ENCODE measurements at regions not wholly inside any gene's neighbourhood (a gene's known extent, or its start where the extent isn't known, plus 50 kb on each side); places are given as distances from the start of the nearest gene placed in this dataset.

GRCh38 chr4:15231265-15232091, 196.4 kb upstream of the C1QTNF7 start:
- peak; percentile 71 for DNase-seq (ENCODE audit: low read depth, low spot score)
- Mint-ChIP-seq H3K27ac (ENCODE audit: unreplicated experiment) (no peak overlapping the region), H3K4me3 (no peak overlapping the region), H3K36me3 (ENCODE audit: low read depth) (no peaks in the 10 kb centered on the region), H3K4me1 (peaks cover 18% of the 10 kb centered on the region), H3K9me3 (no peaks in the 10 kb centered on the region), H3K27me3 (ENCODE audit: low read depth) (no peaks in the 10 kb centered on the region)
- TF ChIP-seq CTCF (conservative IDR thresholded peaks at IDR 0.05), result peak; percentile 78

- no peak for DNase-seq (ENCODE audit: low read depth, low spot score)
- Mint-ChIP-seq H3K4me3 (no peak overlapping the region), H3K27me3 (ENCODE audit: low read depth) (no peaks in the 10 kb centered on the region), H3K9me3 (no peaks in the 10 kb centered on the region), H3K36me3 (ENCODE audit: low read depth) (no peaks in the 10 kb centered on the region), H3K27ac (ENCODE audit: unreplicated experiment) (peak overlapping the region; percentile 60), H3K4me1 (peaks cover 18% of the 10 kb centered on the region)
- TF ChIP-seq CTCF (conservative IDR thresholded peaks at IDR 0.05), result no peak
Measured at GRCh38 chr4:15232366-15233263, 195.2 kb upstream of the C1QTNF7 start.

DNA sequence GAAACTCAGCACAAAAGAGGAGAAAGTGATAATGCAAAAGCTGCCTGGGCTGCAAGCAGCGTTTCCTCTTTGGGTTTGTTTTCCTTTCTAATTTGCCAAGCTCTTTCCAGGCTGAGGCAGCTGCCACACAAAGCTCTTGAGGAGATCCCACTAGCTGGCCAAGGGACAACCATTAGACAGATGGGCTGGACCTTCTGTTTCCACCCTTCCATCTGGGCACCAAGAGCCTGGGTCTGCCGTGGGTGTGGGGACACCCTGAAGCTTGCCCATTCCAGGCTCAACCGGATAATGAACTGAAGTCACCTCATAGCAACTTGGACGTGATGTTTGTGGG, 194.6 kb upstream of the C1QTNF7 start:
- no peaks in the 10 kb centered on the region for H3K27me3 Mint-ChIP-seq (ENCODE audit: low read depth)
- no peaks in the 10 kb centered on the region for H3K36me3 Mint-ChIP-seq (ENCODE audit: low read depth)
- no peaks in the 10 kb centered on the region for H3K9me3 Mint-ChIP-seq
- TF ChIP-seq CTCF (conservative IDR thresholded peaks at IDR 0.05), result no peak
- DNase-seq (ENCODE audit: low read depth, low spot score), result no peak
- H3K27ac Mint-ChIP-seq (ENCODE audit: unreplicated experiment), result peak overlapping the region; percentile 60
- peaks cover 18% of the 10 kb centered on the region for H3K4me1 Mint-ChIP-seq
- H3K4me3 Mint-ChIP-seq, result no peak overlapping the region

DNA sequence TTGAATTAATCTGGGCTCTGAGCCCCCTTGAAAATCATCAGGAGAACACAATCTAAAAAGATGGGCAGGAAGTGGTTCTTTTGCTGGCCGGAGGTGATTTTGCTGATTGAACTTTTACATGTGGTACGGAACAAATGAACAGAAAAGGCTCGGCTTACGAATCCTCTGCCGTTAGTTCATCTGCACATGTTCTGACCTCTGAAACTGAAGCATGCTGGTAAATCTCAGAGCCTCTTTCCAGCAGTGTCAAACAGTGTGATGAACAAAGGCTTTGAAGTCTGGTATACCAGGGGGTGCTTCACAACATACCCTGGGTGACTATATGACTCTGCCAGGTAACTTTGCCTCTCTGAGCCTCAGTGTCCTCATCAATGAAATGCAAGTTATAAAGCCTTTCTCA, 194.2 kb upstream of the C1QTNF7 start:
- TF ChIP-seq CTCF (conservative IDR thresholded peaks at IDR 0.05), result no peak
- Mint-ChIP-seq H3K4me1 (peaks cover 18% of the 10 kb centered on the region), H3K27ac (ENCODE audit: unreplicated experiment) (no peak overlapping the region), H3K36me3 (ENCODE audit: low read depth) (no peaks in the 10 kb centered on the region), H3K9me3 (no peaks in the 10 kb centered on the region), H3K4me3 (no peak overlapping the region), H3K27me3 (ENCODE audit: low read depth) (no peaks in the 10 kb centered on the region)
- DNase-seq (ENCODE audit: low read depth, low spot score), result no peak

GRCh38 chr4:15234116-15234855, 193.5 kb upstream of the C1QTNF7 start:
- Mint-ChIP-seq H3K4me1 (peaks cover 18% of the 10 kb centered on the region), H3K27ac (ENCODE audit: unreplicated experiment) (peak overlapping the region; percentile 47), H3K9me3 (no peaks in the 10 kb centered on the region), H3K4me3 (no peak overlapping the region), H3K36me3 (ENCODE audit: low read depth) (no peaks in the 10 kb centered on the region), H3K27me3 (ENCODE audit: low read depth) (no peaks in the 10 kb centered on the region)
- no peak for DNase-seq (ENCODE audit: low read depth, low spot score)
- no peak for TF ChIP-seq CTCF (conservative IDR thresholded peaks at IDR 0.05)

Data from neural crest cell (in vitro differentiated cells).